ENCODE measurements at regions not wholly inside any gene's neighbourhood (a gene's known extent, or its start where the extent isn't known, plus 50 kb on each side); places are given as distances from the start of the nearest gene placed in this dataset.

- DNase-seq (ENCODE audit: low read depth, low spot score): no peak
These were observed 194.7 kb downstream of the GALR1 start for GRCh38 chr18:77444385-77444784.

DNA sequence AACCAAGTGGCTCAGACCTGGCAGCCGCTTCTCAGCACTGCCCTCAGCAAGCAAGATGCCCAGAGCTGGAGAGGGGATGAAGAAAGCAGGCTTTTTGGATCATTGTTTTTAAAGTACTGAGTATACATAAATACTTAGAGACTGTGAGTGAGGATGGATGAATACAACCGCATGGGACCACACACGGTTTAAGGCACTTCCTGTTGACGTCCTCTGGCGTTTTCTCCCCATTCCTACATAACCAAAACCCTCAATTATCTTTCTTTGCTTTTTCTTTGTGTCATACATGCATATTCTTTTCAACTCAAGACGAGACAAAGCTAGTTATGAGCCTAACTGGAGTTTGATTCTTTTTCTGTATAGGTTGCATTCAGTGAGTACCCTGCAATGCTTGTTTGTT is 198.4 kb downstream of the GALR1 start:
- DNase-seq (ENCODE audit: low read depth, low spot score): no peak

- DNase-seq (ENCODE audit: low read depth, low spot score): no peak
These were observed 205.4 kb downstream of the GALR1 start for GRCh38 chr18:77455004-77455403.

- no peak for DNase-seq (ENCODE audit: low read depth, low spot score)
These were observed 208.0 kb downstream of the GALR1 start for GRCh38 chr18:77457681-77458080.

DNA sequence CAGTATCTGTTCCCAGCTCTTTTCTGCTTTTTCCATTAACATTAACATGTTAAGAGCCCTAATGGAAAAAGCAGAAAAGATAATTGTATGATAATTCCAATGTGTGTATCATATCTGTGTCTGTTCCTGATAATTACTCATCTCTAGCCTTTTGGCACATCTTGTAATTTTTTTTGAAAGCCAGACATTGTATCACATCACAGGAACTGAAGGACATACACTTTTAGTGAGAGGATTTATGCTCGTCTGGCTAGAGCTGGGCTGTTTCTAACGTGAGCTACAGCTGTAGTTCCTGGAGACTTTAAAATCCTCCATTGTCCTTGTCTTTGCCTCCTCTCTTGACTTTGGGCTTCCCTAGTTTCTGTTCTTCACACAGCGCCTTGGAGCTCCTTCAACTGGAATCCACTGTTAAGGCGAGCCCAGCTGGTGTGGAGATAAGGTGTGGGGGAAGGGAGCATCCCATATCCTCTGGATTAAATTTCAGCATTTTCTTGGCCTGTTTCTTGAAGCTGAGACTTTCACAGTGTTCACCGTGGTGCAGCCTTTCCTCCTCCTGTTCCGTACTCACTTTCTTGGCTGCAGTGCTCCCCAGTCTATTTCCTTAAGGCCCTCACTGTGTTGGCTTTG is 211.5 kb downstream of the GALR1 start:
- DNase-seq (ENCODE audit: low read depth, low spot score): no peak

DNA sequence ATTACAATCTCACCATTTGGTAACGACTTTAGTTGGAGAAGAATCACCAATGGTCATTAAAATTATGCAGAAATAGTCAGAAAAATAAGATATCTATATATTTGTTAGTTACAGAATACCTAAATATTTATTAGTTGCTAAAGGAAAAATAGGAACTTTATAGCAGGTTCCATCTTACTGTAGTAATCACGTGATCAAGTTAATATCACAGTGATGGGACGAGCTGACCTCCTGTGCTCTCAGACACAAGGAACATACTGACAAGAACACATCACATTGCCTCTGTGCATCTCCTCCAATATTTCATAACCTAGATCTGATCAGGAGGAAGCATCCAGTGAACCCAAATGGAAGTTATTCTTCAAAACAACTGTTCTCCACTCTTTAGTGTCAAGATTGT is 215.3 kb downstream of the GALR1 start:
- DNase-seq (ENCODE audit: low read depth, low spot score): no peak

DNA sequence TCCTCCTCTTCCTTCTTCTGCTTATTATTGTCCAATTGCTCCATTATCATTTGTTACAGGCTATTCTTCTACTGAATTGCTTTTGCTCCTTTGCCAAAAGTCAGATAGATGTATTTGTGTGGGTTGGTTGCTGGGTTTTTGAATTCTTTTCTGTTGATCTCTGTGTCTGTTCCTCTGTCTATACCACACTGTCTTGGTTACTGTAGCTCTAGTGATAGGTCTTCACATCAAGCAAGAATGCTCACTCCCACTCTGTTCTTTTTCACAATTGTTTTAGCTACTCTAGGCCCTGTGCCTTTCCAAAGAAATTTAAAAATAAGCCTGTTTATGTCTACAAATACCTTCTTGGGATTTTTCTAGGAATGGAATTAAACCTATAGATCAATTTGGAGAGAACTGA is 217.2 kb downstream of the GALR1 start:
- DNase-seq (ENCODE audit: low read depth, low spot score): no peak

GRCh38 chr18:77469131-77469530 is 219.5 kb downstream of the GALR1 start:
- DNase-seq (ENCODE audit: low read depth, low spot score): no peak

DNA sequence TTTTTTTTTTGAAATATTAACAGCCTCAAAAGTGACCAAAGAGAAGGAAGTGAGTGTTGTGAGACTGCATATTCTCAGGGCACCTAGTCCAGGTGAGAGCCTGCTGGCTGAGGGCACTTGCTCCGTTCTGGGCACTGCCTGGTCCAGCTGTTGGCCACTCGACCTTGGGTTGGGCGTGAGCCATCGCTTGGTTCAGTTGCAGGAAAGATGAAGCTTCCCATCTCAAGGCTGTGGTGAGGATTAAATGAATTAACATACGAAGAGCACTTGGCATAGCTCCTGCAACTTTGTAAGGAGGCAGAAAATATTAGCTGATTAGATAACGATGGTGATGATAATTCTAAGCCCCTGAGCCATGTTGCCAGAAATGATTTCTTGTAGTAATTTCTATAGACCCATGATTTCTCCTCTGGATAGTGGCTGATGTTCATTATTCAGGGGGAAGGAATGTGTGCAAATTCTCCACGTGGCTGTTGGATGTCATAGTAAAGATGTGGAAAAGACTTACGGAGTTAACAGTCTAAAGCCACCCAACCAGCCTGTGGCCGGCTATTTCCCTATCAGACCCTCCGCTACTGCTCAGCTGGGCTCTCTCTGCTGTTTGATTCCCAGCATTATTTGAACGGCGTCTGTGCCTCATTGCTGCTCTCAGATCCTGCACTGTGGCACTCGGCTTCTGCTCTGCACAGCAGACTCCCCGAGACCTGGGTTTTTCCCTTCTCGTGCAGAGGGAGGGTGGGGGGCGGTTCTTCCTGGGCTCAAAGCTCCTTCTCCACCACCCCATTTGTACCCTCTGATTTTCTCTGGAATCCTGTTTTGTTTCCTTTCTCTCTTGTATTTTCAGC is 221.1 kb downstream of the GALR1 start:
- DNase-seq (ENCODE audit: low read depth, low spot score): no peak

DNA sequence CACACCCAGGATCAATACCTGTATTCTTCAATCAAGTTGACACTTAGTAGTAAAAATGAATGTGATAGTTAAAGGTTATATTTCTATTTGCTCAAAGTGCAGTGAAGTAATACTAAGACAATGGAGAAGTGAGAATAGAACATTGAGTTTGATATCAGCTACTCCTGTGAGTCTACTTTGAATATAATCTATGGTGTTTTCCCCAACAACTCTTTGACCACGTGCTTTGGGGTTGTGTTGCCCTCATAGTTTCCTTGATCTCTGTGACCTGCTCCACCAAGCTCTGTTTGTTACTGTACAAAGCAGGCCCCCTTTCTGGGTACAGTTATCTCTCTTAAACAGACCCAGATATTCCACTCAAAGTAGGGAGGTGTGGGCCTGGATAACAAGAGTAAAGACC is 222.9 kb downstream of the GALR1 start:
- DNase-seq (ENCODE audit: low read depth, low spot score): no peak

- DNase-seq (ENCODE audit: low read depth, low spot score): no peak
These were observed 229.2 kb downstream of the GALR1 start for GRCh38 chr18:77478646-77479442.

GRCh38 chr18:77481541-77481940 is 231.9 kb downstream of the GALR1 start:
- no peak for DNase-seq (ENCODE audit: low read depth, low spot score)

DNA sequence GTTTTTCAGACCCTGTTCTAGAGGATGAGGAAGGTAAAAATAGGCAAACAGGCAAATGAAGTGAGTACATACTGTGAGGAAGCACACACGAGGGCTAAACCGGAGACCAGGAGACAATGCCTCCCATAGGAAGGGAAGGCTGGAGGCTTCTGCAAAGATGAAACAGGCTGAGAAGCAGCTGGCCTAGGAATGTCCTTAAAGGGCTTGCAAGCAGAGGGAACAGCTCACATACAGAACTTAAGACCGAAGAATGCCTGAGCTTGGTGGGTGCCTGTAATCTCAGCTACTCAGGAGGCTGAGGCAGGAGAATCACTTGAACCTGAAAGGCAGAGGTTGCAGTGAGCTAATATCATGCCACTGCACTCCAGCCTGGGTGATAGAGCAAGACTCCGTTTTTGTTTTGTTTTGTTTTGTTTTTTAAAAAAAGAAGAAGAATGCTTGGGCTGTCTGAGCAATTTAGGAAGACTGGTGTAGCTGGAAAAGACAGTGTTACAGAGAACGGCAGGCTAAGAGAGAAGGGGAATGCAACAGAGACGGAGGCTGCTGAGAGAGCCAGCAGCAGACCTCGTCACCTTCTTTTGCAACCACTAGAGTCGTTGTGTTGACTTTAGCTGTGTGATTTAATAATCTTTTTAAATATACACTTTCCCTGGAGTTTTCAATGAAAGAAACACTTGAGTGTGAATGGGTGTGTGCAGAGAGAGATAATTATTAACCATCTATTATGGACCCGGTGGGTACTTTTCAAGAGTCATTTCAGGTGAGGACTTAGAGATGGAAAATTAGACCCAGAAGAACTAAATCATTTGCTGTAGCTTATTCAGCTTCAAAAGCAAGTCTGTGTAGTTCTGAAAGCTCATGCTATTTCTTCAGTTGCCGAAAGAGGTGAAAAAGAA is 232.8 kb downstream of the GALR1 start:
- no peak for DNase-seq (ENCODE audit: low read depth, low spot score)

GRCh38 chr18:77486985-77487384 is 237.3 kb downstream of the GALR1 start:
- DNase-seq (ENCODE audit: low read depth, low spot score): no peak

- DNase-seq (ENCODE audit: low read depth, low spot score): no peak
These were observed 238.5 kb downstream of the GALR1 start for GRCh38 chr18:77487951-77488740.

DNA sequence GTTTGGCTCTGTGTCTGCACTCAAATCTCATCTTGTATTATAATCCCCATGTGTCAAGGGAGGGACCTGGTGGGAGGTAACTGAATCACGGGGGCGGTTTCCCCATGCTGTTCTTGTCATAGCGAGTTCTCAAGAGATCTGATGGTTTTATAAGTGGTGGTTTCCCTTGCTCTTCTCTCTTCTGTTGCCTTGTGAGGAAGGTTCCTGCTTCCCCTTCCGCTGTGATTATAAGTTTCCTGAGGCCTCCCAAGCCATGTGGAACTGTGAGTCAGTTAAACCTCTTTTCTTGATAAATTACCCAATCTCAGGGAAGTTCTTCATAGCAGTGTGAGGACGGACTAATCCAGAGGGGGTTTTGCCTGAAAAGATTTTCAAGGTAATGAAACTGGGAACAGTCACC is 245.4 kb downstream of the GALR1 start:
- no peak for DNase-seq (ENCODE audit: low read depth, low spot score)

DNA sequence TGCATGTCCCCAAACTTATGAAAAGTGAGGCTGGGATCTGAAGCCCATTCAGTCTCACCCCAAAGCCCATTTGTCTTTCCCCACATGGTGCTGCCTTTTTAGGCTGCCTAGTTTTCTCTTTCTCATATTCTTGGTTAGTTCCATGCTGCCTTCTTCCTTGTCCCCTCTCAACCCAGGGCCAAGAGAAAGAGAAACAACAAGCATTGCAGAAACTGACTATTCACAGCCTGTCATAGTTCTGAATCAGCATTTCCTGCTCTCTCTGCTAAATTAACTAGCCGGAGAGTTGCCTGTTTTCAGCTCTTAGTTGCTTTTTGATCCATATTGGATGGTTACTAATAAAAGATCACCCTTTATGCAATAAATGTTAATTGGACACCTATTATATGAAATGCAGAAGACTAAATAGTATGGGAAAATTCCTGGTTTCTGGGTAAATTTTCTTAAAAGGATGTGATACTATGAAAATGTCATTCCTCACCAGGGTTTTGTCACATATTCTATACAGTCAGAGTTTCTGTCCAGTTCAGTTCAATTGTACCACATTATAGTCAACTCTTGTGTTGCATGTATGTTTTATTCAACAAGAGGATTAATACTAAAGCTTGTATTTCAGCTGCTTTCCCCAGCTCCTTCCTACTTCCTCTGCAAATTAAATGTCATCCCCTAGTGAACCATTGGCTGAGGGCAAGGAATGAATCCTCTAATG is 246.5 kb downstream of the GALR1 start:
- DNase-seq (ENCODE audit: low read depth, low spot score): no peak

- no peak for DNase-seq (ENCODE audit: low read depth, low spot score)
These were observed 251.6 kb downstream of the GALR1 start for GRCh38 chr18:77501266-77501665.

GRCh38 chr18:77505499-77505898 is 255.9 kb downstream of the GALR1 start:
- DNase-seq (ENCODE audit: low read depth, low spot score): no peak

DNA sequence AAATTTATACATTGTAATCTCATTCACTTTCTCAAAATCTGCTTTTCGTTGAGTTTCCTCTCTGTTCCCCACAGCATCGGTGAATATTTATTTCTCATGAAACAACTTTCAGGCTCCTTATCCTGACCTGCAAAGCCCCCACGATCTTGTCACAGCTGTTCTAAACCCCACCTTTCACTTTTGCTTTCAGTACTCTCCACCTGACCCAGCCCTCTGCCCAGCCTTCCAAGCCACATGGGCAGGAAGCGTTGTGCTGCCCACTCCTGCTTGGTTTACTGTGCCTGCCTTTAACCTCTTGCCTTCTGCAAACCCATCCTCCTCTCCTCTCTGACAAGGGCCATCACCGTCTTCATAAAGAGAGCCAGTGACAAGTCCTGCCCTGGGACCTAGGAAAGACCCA is 262.5 kb downstream of the GALR1 start:
- DNase-seq (ENCODE audit: low read depth, low spot score): no peak

Data from iPS DF 19.7 (cell line).